ENCODE measurements at regions not wholly inside any gene's neighbourhood (a gene's known extent, or its start where the extent isn't known, plus 50 kb on each side); places are given as distances from the start of the nearest gene placed in this dataset.

DNA sequence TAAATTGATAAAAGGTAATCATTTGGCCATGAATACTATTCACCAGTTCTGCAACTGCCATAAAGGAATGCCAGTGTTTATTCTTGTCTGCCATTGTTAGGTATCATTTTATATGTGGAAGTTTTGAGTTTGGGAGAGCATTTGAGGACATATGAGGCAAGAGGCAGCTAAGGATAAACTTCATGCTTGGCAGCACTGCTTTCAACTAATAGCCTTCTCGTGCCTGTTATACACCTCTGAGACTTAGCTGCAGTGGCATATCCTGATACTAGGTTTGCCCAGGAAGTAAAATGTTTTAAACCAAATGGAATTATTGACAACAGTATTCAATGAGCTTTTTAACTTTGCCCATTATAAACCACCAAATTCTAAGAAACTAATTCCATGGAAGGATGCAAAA lies 126.0 kb upstream of the DPH6 start:
- no peak for TF ChIP-seq POLR2A (IDR thresholded peaks at IDR 0.05)
- TF ChIP-seq, protein P1, sequence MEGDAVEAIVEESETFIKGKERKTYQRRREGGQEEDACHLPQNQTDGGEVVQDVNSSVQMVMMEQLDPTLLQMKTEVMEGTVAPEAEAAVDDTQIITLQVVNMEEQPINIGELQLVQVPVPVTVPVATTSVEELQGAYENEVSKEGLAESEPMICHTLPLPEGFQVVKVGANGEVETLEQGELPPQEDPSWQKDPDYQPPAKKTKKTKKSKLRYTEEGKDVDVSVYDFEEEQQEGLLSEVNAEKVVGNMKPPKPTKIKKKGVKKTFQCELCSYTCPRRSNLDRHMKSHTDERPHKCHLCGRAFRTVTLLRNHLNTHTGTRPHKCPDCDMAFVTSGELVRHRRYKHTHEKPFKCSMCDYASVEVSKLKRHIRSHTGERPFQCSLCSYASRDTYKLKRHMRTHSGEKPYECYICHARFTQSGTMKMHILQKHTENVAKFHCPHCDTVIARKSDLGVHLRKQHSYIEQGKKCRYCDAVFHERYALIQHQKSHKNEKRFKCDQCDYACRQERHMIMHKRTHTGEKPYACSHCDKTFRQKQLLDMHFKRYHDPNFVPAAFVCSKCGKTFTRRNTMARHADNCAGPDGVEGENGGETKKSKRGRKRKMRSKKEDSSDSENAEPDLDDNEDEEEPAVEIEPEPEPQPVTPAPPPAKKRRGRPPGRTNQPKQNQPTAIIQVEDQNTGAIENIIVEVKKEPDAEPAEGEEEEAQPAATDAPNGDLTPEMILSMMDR (IDR thresholded peaks at IDR 0.05 in 4 of 5, conservative IDR thresholded peaks at IDR 0.05 in 1 of 5), result no peak
